ENCODE measurements at regions not wholly inside any gene's neighbourhood (a gene's known extent, or its start where the extent isn't known, plus 50 kb on each side); places are given as distances from the start of the nearest gene placed in this dataset.
"Not testable (repeated sequence)": the region's sequence is repeated elsewhere in the genome, so short reads cannot be mapped to it uniquely, and the experiment has no call there.

GRCh38 chr9:129412814-129413536 is 207.9 kb downstream of the C9orf50 start:
- DNase-seq (ENCODE audit: low read depth) = peak; percentile 89

GRCh38 chr9:129412176-129412813 is 208.6 kb downstream of the C9orf50 start:
- H3K4me3 ChIP-seq (replicated peaks; ENCODE audit: low read depth, low read length) = not testable (repeated sequence)
- peak; percentile 26 for DNase-seq (ENCODE audit: low read depth)

More at GRCh38 chr9:129412814-129413536, 207.9 kb downstream of the C9orf50 start:
- H3K4me3 ChIP-seq (replicated peaks; ENCODE audit: low read depth, low read length) = peak overlapping the region; percentile 33
- no peak for TF ChIP-seq CTCF (IDR thresholded peaks at IDR 0.05; ENCODE audit: low read length, missing control alignments)

GRCh38 chr9:129411501-129412175 is 209.3 kb downstream of the C9orf50 start:
- H3K4me3 ChIP-seq (replicated peaks; ENCODE audit: low read depth, low read length) = no peak overlapping the region
- no peak for DNase-seq (ENCODE audit: low read depth)
- no peak for TF ChIP-seq CTCF (IDR thresholded peaks at IDR 0.05; ENCODE audit: low read length, missing control alignments)

- no peak overlapping the region for H3K4me3 ChIP-seq (replicated peaks; ENCODE audit: low read depth, low read length)
- no peak for TF ChIP-seq CTCF (IDR thresholded peaks at IDR 0.05; ENCODE audit: low read length, missing control alignments)
- DNase-seq (ENCODE audit: low read depth) = no peak
Measured at GRCh38 chr9:129410226-129410625, 210.7 kb downstream of the C9orf50 start.

GRCh38 chr9:129408535-129409215 is 212.2 kb downstream of the C9orf50 start:
- no peak for DNase-seq (ENCODE audit: low read depth)
- no peak overlapping the region for H3K4me3 ChIP-seq (replicated peaks; ENCODE audit: low read depth, low read length)
- TF ChIP-seq CTCF (IDR thresholded peaks at IDR 0.05; ENCODE audit: low read length, missing control alignments) = no peak

- no peak for DNase-seq (ENCODE audit: low read depth)
- no peak overlapping the region for H3K4me3 ChIP-seq (replicated peaks; ENCODE audit: low read depth, low read length)
Measured at GRCh38 chr9:129407905-129408452, 212.9 kb downstream of the C9orf50 start.

More at GRCh38 chr9:129407905-129408452, 212.9 kb downstream of the C9orf50 start:
- TF ChIP-seq CTCF (IDR thresholded peaks at IDR 0.05; ENCODE audit: low read length, missing control alignments) = no peak
